Hepatic stellate cell (primary cell): ENCODE measurements at regions not wholly inside any gene's neighbourhood (a gene's known extent, or its start where the extent isn't known, plus 50 kb on each side); places are given as distances from the start of the nearest gene placed in this dataset.

ENCODE experiments used
- DNase-seq: peaks from one replicate; pipeline ENCODE4 v3.0.0; 2011; ENCODE audit warnings: low spot score

- no peak for DNase-seq
Observed at GRCh38 chr14:51780741-51781140, 79.7 kb upstream of the GNG2 start.

GRCh38 chr14:51781381-51781780 is 79.0 kb upstream of the GNG2 start:
- DNase-seq = no peak

DNA sequence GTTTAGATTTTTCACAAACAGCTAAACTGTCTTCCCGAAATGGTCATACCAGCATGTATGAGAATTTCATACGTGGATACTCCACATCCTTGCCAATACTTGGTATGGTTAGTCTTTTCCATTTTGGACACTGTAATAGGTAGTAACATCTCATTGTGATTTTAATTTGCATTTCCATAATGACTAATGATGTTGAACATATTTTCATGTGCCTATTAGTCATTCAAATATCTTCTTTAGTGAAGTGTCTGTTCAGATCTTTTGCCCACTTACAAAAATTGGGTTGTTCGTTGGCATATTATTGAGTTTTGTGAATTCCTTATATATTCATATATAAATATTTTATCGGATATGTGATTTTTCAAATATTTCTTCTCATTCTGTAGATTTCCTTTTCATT is 78.0 kb upstream of the GNG2 start:
- no peak for DNase-seq

- peak; percentile 59 for DNase-seq
Observed at GRCh38 chr14:51783765-51784164, 76.6 kb upstream of the GNG2 start.

- DNase-seq = no peak
Observed at GRCh38 chr14:51784466-51784865, 75.9 kb upstream of the GNG2 start.

- DNase-seq = no peak
Observed at GRCh38 chr14:51786227-51786626, 74.2 kb upstream of the GNG2 start.

DNA sequence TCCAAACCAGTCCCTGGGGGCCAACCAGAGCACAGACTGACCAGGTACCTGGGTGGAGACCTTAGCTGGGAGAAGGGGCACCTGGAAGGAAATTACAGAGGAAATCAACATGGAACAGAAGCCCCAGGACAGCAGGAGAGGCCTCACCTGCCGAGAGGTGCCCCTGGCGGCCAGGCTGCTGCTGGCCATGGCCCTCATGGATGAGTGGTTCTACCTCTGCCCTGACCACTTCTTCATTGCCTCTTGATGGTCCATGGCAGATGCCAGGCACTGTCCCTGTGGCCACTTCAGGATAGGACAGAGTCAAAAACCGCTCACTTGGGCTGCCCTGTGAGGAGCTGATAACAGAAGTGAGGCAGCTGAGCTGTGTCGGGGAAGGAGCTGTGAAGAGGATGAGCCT is 73.1 kb upstream of the GNG2 start:
- DNase-seq = no peak

DNA sequence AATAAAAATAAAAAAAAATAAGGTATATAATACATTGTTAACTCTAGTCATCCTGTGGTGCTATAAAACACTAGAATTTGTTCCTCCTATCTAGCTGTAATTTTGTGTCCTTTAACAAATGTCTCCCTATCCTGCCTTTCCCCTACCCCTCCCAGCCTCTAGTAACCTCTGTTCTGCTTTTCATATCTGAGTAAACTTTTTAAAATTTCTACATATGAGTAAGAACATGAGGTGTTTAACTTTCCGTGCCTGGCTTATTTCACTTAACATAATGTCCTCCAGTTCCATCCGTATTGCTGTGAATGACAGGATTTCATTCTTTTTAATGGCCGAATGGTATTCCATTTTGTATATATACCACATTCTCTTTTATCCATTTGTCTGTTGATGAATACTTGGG is 71.3 kb upstream of the GNG2 start:
- no peak for DNase-seq

DNA sequence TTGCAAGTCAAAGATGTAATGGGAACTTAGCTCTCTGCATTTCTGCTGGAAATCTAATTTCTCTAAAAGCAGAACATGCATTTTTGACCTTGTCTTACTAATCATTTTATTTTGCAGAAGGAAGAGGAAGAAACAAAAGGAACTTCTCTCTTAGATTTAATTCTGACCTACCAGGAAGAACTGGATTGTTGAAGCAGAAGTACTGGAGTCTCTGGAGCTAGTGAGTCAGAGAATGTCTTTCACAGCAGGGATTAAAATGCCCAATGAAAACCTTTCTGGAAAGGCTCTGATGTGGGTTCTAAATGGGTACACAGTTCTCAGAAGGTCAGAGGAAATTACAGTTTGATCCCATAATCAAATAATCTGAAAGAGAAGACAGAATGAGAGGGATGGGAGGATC is 70.8 kb upstream of the GNG2 start:
- DNase-seq = no peak

DNA sequence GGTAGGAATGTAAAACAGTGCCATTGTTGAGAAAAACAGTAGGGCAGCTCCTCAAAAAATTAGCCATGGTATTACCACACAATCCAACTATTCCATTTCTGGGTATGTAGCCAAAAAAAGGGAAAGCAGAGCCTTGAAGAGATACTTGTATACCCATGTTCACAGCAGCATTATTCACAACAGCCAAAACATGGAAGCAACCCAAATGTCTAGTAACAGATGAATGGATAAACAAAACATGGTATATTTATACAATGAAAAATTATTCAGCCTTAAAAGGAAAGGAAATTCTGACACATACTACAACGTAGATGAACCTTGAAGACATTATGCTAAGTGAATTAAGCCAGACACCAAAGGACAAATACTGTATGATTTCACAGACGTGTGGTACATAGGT is 67.6 kb upstream of the GNG2 start:
- no peak for DNase-seq

- DNase-seq = no peak
Observed at GRCh38 chr14:51805541-51805940, 54.9 kb upstream of the GNG2 start.

- no peak for DNase-seq
Observed at GRCh38 chr14:51806026-51807023, 54.1 kb upstream of the GNG2 start.

DNA sequence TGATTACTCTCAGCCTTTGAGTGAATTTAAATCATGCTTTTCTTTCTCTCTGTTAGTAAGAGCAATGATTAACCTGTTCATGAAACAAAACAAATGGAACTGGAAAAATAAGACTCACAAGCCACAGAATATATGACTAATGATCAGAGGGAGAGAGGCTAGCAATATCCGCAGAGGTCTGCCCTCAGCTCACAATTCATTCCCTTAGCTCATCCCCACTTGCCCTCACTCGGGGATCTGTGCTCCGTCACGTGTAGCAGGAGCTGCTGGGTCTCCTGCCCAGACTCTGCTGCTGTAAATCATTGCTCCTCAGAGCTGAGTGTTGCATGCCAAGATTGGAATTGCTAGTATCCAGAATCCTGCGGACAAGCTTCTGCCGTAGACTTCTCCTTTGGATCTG is 53.1 kb upstream of the GNG2 start:
- peak; percentile 35 for DNase-seq
